Gastrocnemius medialis (tissue), 4 donors: ENCODE measurements at regions not wholly inside any gene's neighbourhood (a gene's known extent, or its start where the extent isn't known, plus 50 kb on each side); places are given as distances from the start of the nearest gene placed in this dataset.

Source experiments
- ATAC-seq, 2 donors: fragments of 150-250 bp; one replicate each; pipeline ENCODE4 v1.9.1; 2016
- DNase-seq, 2 donors: peaks; one replicate each; pipeline ENCODE4 v3.0.0-alpha.2; 2019
- H3K27ac ChIP-seq, 4 donors: fragments of 200-600 bp; sonication (generic); 1 replicate in 1 of 4; 2 replicates in 3 of 4; pipeline ENCODE4 v1.5.1; 2016 to 2018; ENCODE audit warnings: mild to moderate bottlenecking in 2 of 4, moderate library complexity in 1 of 4
- H3K27me3 ChIP-seq, 3 donors: fragments of 200-600 bp; sonication (generic) in 2 of 3; 1 replicate in 1 of 3; 2 replicates in 2 of 3; pipeline versions ENCODE4 v1.5.1 to v1.6.0; 2016 to 2019; ENCODE audit warnings: mild to moderate bottlenecking in 1 of 3, moderate library complexity in 1 of 3
- H3K36me3 ChIP-seq, 2 donors: fragments of 200-600 bp; sonication (generic) in 1 of 2; one replicate each; pipeline ENCODE4 v1.5.1; 2017 to 2018
- H3K4me1 ChIP-seq, 2 donors: fragments of 200-600 bp; sonication (generic) in 1 of 2; one replicate each; pipeline ENCODE4 v1.5.1; 2016 to 2017; ENCODE audit warnings: mild to moderate bottlenecking in 2 of 2
- H3K4me3 ChIP-seq, 4 donors: fragments of 200-600 bp; sonication (generic) in 3 of 4; 1 replicate in 1 of 4; 2 replicates in 3 of 4; pipeline ENCODE4 v1.5.1; 2016 to 2019; ENCODE audit warnings: mild to moderate bottlenecking in 2 of 4
- H3K9me3 ChIP-seq, 3 donors: fragments of 200-600 bp; sonication (generic) in 2 of 3; 1 replicate in 1 of 3; 2 replicates in 2 of 3; pipeline ENCODE4 v1.5.1; 2016 to 2019
- POLR2A ChIP-seq, 2 donors: fragments of 450-650 bp; IDR thresholded peaks; one replicate each; pipeline ENCODE4 v1.6.1; 2017; ENCODE audit warnings: antibody characterized with exemption in 2 of 2, mild to moderate bottlenecking in 2 of 2, moderate library complexity in 2 of 2
- in situ Hi-C, 4 donors: fragments of 200-750 bp; cut with MboI; loops; one replicate each; pipeline versions ENCODE4 v1.15.0 to v1.8.0; 2017; ENCODE audit warnings: low sequenced_read_pairs in 4 of 4
- intact Hi-C: fragments of 100-400 bp; cut with DNase I; formaldehyde crosslinking; loops from one replicate; pipeline ENCODE4 v1.15.1; 2023; ENCODE audit warnings: low total_unique reads
- TF ChIP-seq, protein P1 (sequence below), 5 experiments: fragments of 450-650 bp in 3 of 5; fragments of 200-600 bp in 2 of 5; sonication (generic) in 2 of 5; IDR thresholded peaks in 4 of 5; conservative IDR thresholded peaks in 1 of 5; 1 replicate in 4 of 5; 2 replicates in 1 of 5; pipeline ENCODE4 v1.5.1; 2016 to 2019; ENCODE audit warnings: antibody characterized with exemption in 5 of 5, mild to moderate bottlenecking in 3 of 5, moderate library complexity in 3 of 5

DNA sequence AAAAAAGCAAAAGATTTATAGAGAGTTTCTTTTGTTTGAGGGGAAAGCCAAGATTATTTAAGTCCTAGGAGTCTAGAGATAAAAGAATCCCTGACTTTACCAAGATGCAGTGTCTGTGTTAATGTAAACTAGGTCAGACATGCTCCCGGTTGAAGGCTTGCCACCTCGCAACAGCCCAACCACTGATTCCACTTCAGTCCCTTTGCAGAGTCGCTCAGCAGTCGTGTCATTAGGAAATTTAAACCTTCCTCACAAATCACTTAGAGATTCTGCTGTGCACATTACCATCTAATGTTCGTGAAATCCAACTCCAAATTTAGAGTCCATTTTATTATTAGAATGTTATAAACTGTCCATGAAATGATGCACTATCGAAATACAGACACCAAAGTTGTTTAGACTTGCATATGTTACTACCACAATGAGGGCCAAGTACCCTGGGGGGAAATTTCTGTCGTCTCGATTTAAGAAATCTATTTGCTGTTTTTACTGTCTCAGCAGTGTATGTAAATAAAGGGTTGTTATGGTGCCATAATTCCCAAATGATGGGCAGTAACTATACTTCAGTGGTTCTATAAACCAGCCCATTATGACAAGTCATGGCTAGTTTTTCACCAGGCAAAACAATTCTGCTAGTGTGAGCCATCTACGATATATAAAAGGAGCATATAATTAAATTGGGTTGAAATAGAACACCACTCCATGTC lies 101.4 kb upstream of the MTNR1B start:
- intact Hi-C loops = no loop called here
- Histone ChIP-seq H3K4me1 (no peaks in the 10 kb centered on the region), H3K27ac (no peak overlapping the region), H3K36me3 (no peaks in the 10 kb centered on the region), H3K9me3 (no peaks in the 10 kb centered on the region), H3K27me3 (no peaks in the 10 kb centered on the region), H3K4me3 (no peak overlapping the region)
- TF ChIP-seq, protein P1, sequence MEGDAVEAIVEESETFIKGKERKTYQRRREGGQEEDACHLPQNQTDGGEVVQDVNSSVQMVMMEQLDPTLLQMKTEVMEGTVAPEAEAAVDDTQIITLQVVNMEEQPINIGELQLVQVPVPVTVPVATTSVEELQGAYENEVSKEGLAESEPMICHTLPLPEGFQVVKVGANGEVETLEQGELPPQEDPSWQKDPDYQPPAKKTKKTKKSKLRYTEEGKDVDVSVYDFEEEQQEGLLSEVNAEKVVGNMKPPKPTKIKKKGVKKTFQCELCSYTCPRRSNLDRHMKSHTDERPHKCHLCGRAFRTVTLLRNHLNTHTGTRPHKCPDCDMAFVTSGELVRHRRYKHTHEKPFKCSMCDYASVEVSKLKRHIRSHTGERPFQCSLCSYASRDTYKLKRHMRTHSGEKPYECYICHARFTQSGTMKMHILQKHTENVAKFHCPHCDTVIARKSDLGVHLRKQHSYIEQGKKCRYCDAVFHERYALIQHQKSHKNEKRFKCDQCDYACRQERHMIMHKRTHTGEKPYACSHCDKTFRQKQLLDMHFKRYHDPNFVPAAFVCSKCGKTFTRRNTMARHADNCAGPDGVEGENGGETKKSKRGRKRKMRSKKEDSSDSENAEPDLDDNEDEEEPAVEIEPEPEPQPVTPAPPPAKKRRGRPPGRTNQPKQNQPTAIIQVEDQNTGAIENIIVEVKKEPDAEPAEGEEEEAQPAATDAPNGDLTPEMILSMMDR (IDR thresholded peaks at IDR 0.05 in 4 of 5, conservative IDR thresholded peaks at IDR 0.05 in 1 of 5) = no peak
- no peak for TF ChIP-seq POLR2A (IDR thresholded peaks at IDR 0.05)
- in situ Hi-C loops = no loop called here
- DNase-seq (no peak), ATAC-seq (no peak)

DNA sequence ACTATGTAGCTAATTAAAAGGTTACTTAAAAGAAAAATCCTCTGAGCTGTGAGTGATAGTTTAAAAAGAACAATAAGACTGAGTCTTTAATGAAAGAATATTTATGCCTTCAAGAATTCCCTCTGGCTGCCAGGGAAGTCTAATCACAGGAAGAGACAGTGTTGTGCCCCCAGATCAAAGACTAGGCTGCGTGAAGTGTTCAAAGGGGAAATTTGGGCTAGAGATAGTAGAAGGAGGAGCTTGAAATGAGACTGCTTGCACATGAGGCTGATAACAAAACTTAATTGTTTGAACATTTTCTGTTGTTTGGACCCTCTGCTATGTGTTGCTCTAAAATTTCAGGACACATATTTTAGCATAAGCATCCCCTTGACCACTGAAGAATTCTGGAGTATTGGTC lies 99.7 kb upstream of the MTNR1B start:
- no peak for ATAC-seq
- no peak for TF ChIP-seq POLR2A (IDR thresholded peaks at IDR 0.05)
- TF ChIP-seq, protein P1 (IDR thresholded peaks at IDR 0.05 in 4 of 5, conservative IDR thresholded peaks at IDR 0.05 in 1 of 5) = no peak
- in situ Hi-C loops (no loop called here), intact Hi-C loops (no loop called here)
- Histone ChIP-seq H3K9me3 (no peaks in the 10 kb centered on the region), H3K27me3 (no peaks in the 10 kb centered on the region), H3K36me3 (no peaks in the 10 kb centered on the region), H3K4me3 (no peak overlapping the region), H3K4me1 (no peaks in the 10 kb centered on the region), H3K27ac (no peak overlapping the region)
- no peak for DNase-seq

DNA sequence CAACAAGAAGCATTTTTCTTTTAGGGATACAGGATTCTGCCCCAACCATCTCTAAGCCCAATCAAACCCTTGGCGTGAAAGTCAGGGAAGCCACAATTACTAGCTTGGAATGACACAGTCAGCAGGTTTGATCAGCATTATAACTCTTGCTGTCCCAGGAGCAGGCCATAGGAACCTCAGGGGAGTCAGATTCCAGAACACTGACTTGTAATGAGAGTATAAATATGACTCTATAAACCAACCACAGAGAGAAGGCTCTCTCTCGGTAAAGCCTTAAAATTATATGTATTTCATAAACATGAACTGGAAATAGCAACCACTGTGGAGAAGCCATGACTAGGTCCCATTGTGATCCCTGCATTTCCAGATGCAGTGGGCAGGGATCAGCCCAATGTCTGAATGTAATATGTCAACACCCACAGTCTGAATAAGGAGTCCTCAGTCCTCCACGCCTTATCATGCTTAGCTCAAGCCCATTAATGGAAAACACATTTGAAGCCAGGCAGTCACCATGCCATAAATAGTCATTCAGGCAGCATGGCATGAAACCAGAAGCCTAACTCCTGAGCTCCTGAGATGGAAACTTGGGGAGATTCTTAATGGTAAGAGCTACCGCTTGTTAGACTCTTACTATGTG lies 99.1 kb upstream of the MTNR1B start:
- intact Hi-C loops = no loop called here
- H3K4me3 ChIP-seq = no peak overlapping the region
- no peaks in the 10 kb centered on the region for H3K36me3 ChIP-seq
- no peak overlapping the region for H3K27ac ChIP-seq
- H3K27me3 ChIP-seq = no peaks in the 10 kb centered on the region
- DNase-seq (no peak), ATAC-seq (no peak)
- H3K4me1 ChIP-seq = no peaks in the 10 kb centered on the region
- TF ChIP-seq POLR2A (IDR thresholded peaks at IDR 0.05) = no peak
- TF ChIP-seq, protein P1 (IDR thresholded peaks at IDR 0.05 in 4 of 5, conservative IDR thresholded peaks at IDR 0.05 in 1 of 5) = no peak
- in situ Hi-C loops = no loop called here
- H3K9me3 ChIP-seq = no peaks in the 10 kb centered on the region

DNA sequence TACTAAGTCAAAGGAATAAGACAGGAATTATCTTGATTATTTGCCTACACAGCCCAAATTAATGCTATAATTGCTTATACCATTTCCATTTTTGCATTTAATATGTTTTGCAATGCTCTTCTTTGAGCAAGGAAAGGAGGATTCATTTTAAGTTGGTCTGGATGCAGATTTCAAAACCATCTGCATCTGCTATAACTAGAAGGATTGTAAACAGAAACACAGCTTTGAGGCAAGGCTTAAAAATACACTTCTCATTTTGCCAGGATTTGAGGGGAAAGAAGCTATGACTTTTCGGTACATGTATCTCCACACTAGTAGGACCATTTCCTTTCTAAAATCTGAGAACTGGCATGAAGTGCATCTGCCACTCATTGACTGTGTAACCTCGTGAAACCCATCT lies 95.9 kb upstream of the MTNR1B start:
- TF ChIP-seq, protein P1 (IDR thresholded peaks at IDR 0.05 in 4 of 5, conservative IDR thresholded peaks at IDR 0.05 in 1 of 5) = no peak
- TF ChIP-seq POLR2A (IDR thresholded peaks at IDR 0.05) = no peak
- in situ Hi-C loops (no loop called here), intact Hi-C loops (no loop called here)
- no peaks in the 10 kb centered on the region for H3K9me3 ChIP-seq
- H3K36me3 ChIP-seq = no peaks in the 10 kb centered on the region
- no peaks in the 10 kb centered on the region for H3K27me3 ChIP-seq
- no peak overlapping the region for H3K27ac ChIP-seq
- ATAC-seq (no peak), DNase-seq (no peak)
- no peak overlapping the region for H3K4me3 ChIP-seq
- no peaks in the 10 kb centered on the region for H3K4me1 ChIP-seq
